ENCODE measurements at regions not wholly inside any gene's neighbourhood (a gene's known extent, or its start where the extent isn't known, plus 50 kb on each side); places are given as distances from the start of the nearest gene placed in this dataset.

GRCh38 chr10:78428579-78428978 is 394.9 kb downstream of the RPS24 start:
- no peak for TF ChIP-seq CTCF (conservative IDR thresholded peaks at IDR 0.05)
- TF ChIP-seq EZH2 (IDR thresholded peaks at IDR 0.05; ENCODE audit: low read depth): no peak
- no peaks in the 10 kb centered on the region for H3K36me3 ChIP-seq (ENCODE audit: low read depth)
- no peaks in the 10 kb centered on the region for H3K9me2 ChIP-seq (ENCODE audit: insufficient read depth)
- BruUV-seq (replicated peaks): no TSS peak
- H3K4me3 ChIP-seq: no peak overlapping the region
- DNase-seq: no peak
- CTCF ChIA-PET: no interaction called here
- intact Hi-C loops (cut with micrococcal nuclease; ENCODE audit: unreplicated experiment): no loop called here
- no peaks in the 10 kb centered on the region for H4K20me1 ChIP-seq (ENCODE audit: insufficient read depth)
- H3F3A ChIP-seq (ENCODE audit: insufficient read depth, low read depth): no peaks in the 10 kb centered on the region
- H3K4me1 ChIP-seq (replicated peaks; ENCODE audit: insufficient read depth): 0 out of 2 replicates have a peak, but pooled peaks cover 4% of the 10 kb centered on the region
- H3K4me2 ChIP-seq: no peak overlapping the region
- 0 out of 2 replicates have a peak, but pooled peaks cover 10% of the 10 kb centered on the region for H3K27me3 ChIP-seq (ENCODE audit: insufficient read depth, low read depth)
- no peak overlapping the region for H2AFZ ChIP-seq
- no peaks in the 10 kb centered on the region for H3K79me2 ChIP-seq (ENCODE audit: low read depth)
- H3K27ac ChIP-seq: no peak overlapping the region
- H3K9me3 ChIP-seq (ENCODE audit: insufficient read depth, low read depth): no peaks in the 10 kb centered on the region
- POLR2A ChIA-PET (ENCODE audit: unreplicated experiment): no interaction called here

GRCh38 chr10:78429984-78430383 is 396.3 kb downstream of the RPS24 start:
- 0 out of 2 replicates have a peak, but pooled peaks cover 4% of the 10 kb centered on the region for H3K4me1 ChIP-seq (replicated peaks; ENCODE audit: insufficient read depth)
- H3K4me3 ChIP-seq: no peak overlapping the region
- H3K27ac ChIP-seq: no peak overlapping the region
- BruUV-seq (replicated peaks): no TSS peak
- H2AFZ ChIP-seq: no peak overlapping the region
- DNase-seq: no peak
- no peaks in the 10 kb centered on the region for H3K79me2 ChIP-seq (ENCODE audit: low read depth)
- H3F3A ChIP-seq (ENCODE audit: insufficient read depth, low read depth): no peaks in the 10 kb centered on the region
- CTCF ChIA-PET: no interaction called here
- H3K36me3 ChIP-seq (ENCODE audit: low read depth): no peaks in the 10 kb centered on the region
- H3K4me2 ChIP-seq: no peak overlapping the region
- intact Hi-C loops (cut with micrococcal nuclease; ENCODE audit: unreplicated experiment): loop anchor here (5.0 to 10.0 kb wide), 2 partner anchors 225 to 767 kb away; no protein-coding TSS in a partner anchor
- POLR2A ChIA-PET (ENCODE audit: unreplicated experiment): no interaction called here
- 0 out of 2 replicates have a peak, but pooled peaks cover 10% of the 10 kb centered on the region for H3K27me3 ChIP-seq (ENCODE audit: insufficient read depth, low read depth)
- TF ChIP-seq EZH2 (IDR thresholded peaks at IDR 0.05; ENCODE audit: low read depth) (no peak), CTCF (conservative IDR thresholded peaks at IDR 0.05) (no peak)
- no peaks in the 10 kb centered on the region for H3K9me2 ChIP-seq (ENCODE audit: insufficient read depth)
- no peaks in the 10 kb centered on the region for H3K9me3 ChIP-seq (ENCODE audit: insufficient read depth, low read depth)
- no peaks in the 10 kb centered on the region for H4K20me1 ChIP-seq (ENCODE audit: insufficient read depth)

- no TSS peak for BruUV-seq (replicated peaks)
- POLR2A ChIA-PET (ENCODE audit: unreplicated experiment): no interaction called here
- intact Hi-C loops (cut with micrococcal nuclease; ENCODE audit: unreplicated experiment): loop anchor here (5.0 to 10.0 kb wide), 2 partner anchors 222 to 765 kb away; no protein-coding TSS in a partner anchor
Measured at GRCh38 chr10:78432583-78432982, 398.9 kb downstream of the RPS24 start.

More at GRCh38 chr10:78432583-78432982, 398.9 kb downstream of the RPS24 start:
- CTCF ChIA-PET: no interaction called here
- Histone ChIP-seq H3K4me2 (no peak overlapping the region), H3K9me3 (ENCODE audit: insufficient read depth, low read depth) (no peaks in the 10 kb centered on the region), H3K4me1 (replicated peaks; ENCODE audit: insufficient read depth) (0 out of 2 replicates have a peak, but pooled peaks cover 4% of the 10 kb centered on the region), H3K27ac (no peak overlapping the region), H3K4me3 (no peak overlapping the region), H3K79me2 (ENCODE audit: low read depth) (no peaks in the 10 kb centered on the region), H3K36me3 (ENCODE audit: low read depth) (no peaks in the 10 kb centered on the region), H2AFZ (no peak overlapping the region), H4K20me1 (ENCODE audit: insufficient read depth) (no peaks in the 10 kb centered on the region), H3K9me2 (ENCODE audit: insufficient read depth) (no peaks in the 10 kb centered on the region), H3K27me3 (ENCODE audit: insufficient read depth, low read depth) (peaks cover 18% of the 10 kb centered on the region; the same call in 1 of the 2 replicates), H3F3A (ENCODE audit: insufficient read depth, low read depth) (no peaks in the 10 kb centered on the region)
- DNase-seq: no peak
- no peak for TF ChIP-seq EZH2 (IDR thresholded peaks at IDR 0.05; ENCODE audit: low read depth)
- TF ChIP-seq CTCF (conservative IDR thresholded peaks at IDR 0.05): no peak

Measured in PC-9 (cell line).